ENCODE measurements at regions not wholly inside any gene's neighbourhood (a gene's known extent, or its start where the extent isn't known, plus 50 kb on each side); places are given as distances from the start of the nearest gene placed in this dataset.

- Mint-ChIP-seq H3K4me3 (ENCODE audit: low read depth) (no peak overlapping the region), H3K36me3 (ENCODE audit: insufficient read depth) (no peaks in the 10 kb centered on the region), H3K4me1 (ENCODE audit: low read depth) (no peaks in the 10 kb centered on the region), H3K9me3 (ENCODE audit: low read depth) (no peaks in the 10 kb centered on the region), H3K27ac (no peak overlapping the region), H3K27me3 (peaks cover 17% of the 10 kb centered on the region)
- DNase-seq (ENCODE audit: low spot score, unreplicated experiment) = no peak
- no peak for TF ChIP-seq CTCF (IDR thresholded peaks at IDR 0.05; ENCODE audit: unreplicated experiment)
Measured at GRCh38 chr5:3145641-3146040, 394.2 kb upstream of the IRX2 start.

DNA sequence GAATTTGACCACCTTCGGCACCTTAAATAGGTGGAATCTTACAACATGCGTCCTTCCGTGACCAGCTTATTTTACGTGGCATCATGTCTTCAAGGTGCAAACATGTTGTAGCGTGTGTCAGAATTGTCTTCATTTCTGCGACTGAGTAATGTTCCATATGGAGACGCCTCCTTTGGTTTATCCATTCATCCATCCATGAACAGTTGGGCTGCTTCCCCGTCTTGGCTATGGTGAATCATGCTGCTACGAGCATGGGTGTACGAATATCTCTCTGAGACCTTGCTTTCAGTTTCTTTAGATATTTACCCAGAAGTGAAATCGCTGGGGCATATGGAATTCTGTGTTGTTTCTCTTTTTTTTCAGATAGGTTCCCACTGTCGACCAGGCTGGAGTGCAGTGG is 391.9 kb upstream of the IRX2 start:
- H3K4me3 Mint-ChIP-seq (ENCODE audit: low read depth) = no peak overlapping the region
- H3K27ac Mint-ChIP-seq = no peak overlapping the region
- H3K36me3 Mint-ChIP-seq (ENCODE audit: insufficient read depth) = no peaks in the 10 kb centered on the region
- no peaks in the 10 kb centered on the region for H3K9me3 Mint-ChIP-seq (ENCODE audit: low read depth)
- peaks cover 20% of the 10 kb centered on the region for H3K27me3 Mint-ChIP-seq
- no peak for DNase-seq (ENCODE audit: low spot score, unreplicated experiment)
- H3K4me1 Mint-ChIP-seq (ENCODE audit: low read depth) = no peaks in the 10 kb centered on the region
- no peak for TF ChIP-seq CTCF (IDR thresholded peaks at IDR 0.05; ENCODE audit: unreplicated experiment)

DNA sequence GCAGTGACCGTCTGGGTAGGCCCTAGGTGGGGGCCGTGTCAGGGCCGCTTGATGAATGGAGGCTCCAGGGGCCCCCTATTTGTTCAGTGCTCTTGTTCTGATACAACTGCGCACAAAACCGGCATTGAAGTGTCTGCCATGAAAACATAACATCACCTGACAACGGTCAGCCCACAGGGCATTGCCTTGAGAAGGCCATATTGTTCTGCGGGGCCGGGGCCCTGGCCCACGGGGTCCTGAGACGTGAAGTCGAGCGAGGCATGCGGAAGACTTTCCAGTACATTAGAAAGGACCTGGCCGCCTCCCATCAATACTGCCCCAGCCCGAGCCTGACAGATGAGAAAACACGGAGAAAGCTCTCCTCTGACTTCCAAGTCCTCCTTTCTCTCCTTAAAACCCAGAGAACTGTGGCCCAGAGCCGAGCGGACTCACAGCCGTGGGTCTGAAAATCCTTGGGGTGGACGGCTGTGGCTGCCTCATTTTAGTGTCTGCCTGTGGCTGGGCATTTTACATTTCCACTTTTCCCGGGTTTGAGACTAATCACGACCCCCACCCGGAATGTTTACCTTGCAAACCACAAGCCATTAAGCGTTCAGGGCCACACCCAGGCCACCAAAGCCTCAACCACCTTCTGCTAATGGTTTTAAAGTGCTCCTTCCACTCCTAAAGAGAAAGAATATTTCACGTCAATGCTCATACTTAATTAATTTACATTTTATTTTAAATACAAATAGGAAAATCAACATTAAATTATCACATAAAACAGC is 391.0 kb upstream of the IRX2 start:
- Mint-ChIP-seq H3K9me3 (ENCODE audit: low read depth) (no peaks in the 10 kb centered on the region), H3K27me3 (peaks cover 20% of the 10 kb centered on the region), H3K4me1 (ENCODE audit: low read depth) (no peaks in the 10 kb centered on the region), H3K4me3 (ENCODE audit: low read depth) (no peak overlapping the region), H3K27ac (peak overlapping the region; percentile 24), H3K36me3 (ENCODE audit: insufficient read depth) (no peaks in the 10 kb centered on the region)
- TF ChIP-seq CTCF (IDR thresholded peaks at IDR 0.05; ENCODE audit: unreplicated experiment) = no peak
- DNase-seq (ENCODE audit: low spot score, unreplicated experiment) = no peak

DNA sequence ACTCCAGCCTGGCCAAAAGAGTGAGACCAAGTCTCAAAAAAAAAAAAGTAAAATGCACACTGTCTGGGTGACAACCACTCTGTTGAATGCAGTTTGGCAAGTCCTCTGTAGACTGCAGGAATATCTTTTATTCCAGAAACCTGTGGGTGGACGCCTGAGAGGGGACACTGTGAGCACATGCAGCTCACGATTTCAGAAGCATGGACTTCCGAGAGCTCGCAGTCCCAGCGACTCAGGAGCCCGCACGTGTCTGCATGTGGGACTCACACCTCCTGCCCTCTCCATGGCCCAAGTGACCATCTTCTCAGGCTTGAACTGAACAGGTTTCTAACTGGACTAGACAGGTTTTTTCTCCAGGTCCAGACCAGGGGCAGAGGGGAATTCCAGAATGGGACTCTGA is 388.6 kb upstream of the IRX2 start:
- Mint-ChIP-seq H3K4me1 (ENCODE audit: low read depth) (no peaks in the 10 kb centered on the region), H3K36me3 (ENCODE audit: insufficient read depth) (no peaks in the 10 kb centered on the region)
- no peak for DNase-seq (ENCODE audit: low spot score, unreplicated experiment)

GRCh38 chr5:3139499-3139931 is 388.0 kb upstream of the IRX2 start:
- no peak for DNase-seq (ENCODE audit: low spot score, unreplicated experiment)
- no peak overlapping the region for H3K27ac Mint-ChIP-seq
- peaks cover 18% of the 10 kb centered on the region for H3K27me3 Mint-ChIP-seq
- no peaks in the 10 kb centered on the region for H3K4me1 Mint-ChIP-seq (ENCODE audit: low read depth)
- H3K36me3 Mint-ChIP-seq (ENCODE audit: insufficient read depth) = no peaks in the 10 kb centered on the region
- no peak for TF ChIP-seq CTCF (IDR thresholded peaks at IDR 0.05; ENCODE audit: unreplicated experiment)
- no peak overlapping the region for H3K4me3 Mint-ChIP-seq (ENCODE audit: low read depth)
- no peaks in the 10 kb centered on the region for H3K9me3 Mint-ChIP-seq (ENCODE audit: low read depth)

More for the DNA sequence above, 388.6 kb upstream of the IRX2 start:
- Mint-ChIP-seq H3K9me3 (ENCODE audit: low read depth) (no peaks in the 10 kb centered on the region), H3K27me3 (peaks cover 18% of the 10 kb centered on the region), H3K27ac (no peak overlapping the region), H3K4me3 (ENCODE audit: low read depth) (no peak overlapping the region)
- no peak for TF ChIP-seq CTCF (IDR thresholded peaks at IDR 0.05; ENCODE audit: unreplicated experiment)
